Islet of Langerhans (tissue), 1 donor: ENCODE measurements at regions not wholly inside any gene's neighbourhood (a gene's known extent, or its start where the extent isn't known, plus 50 kb on each side); places are given as distances from the start of the nearest gene placed in this dataset.

Experiments
- FAIRE-seq: peaks from one replicate; lab custom pipeline; 2011; peaks lifted over from hg19 to GRCh38; lab: Jason Lieb, UNC

DNA sequence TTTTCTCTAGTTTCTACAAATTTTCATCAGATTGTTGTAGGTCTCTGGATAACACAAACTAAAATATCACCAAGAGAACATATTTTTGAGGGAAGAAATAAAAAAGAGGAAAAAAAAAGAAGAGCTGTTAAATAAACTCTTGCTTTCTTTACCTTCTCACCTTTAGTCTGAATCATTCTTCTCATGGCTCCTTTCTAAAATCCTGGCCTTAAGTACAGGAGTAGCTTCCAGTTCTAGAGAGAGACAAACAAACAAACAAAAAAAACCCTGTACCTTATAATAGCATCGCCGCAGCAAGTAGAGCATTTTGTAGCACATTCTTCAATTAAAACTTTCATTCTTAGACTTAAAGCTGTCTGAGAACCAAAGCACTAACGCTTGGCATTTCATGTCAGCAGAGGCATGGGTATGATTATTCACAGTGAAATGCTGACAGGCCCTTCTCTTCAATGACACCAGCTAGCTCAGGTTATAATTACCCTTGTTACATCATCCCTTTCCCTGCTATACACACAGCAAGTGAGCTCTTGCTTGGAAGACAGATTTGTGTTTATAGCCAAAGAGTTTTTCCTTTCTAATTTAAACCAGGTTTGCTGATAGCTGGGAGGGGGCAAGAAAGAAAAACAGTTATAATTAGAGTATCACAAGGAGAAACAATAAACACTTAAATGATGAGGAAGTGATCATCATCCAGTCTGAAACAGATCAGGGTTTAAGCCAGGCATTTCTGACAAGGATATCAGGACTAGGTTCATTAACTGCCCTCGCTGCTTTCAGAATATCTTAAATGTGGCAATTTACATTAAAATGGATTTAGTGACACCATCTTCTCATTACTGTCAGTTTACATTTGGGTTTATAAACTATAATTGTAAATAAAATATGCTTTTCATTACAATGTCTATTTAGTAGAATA lies 510.9 kb upstream of the ZNF608 start:
- peak; percentile 95 for FAIRE-seq

- FAIRE-seq = no peak
These were observed 511.6 kb upstream of the ZNF608 start for GRCh38 chr5:125257997-125258396.

GRCh38 chr5:125258615-125259014 lies 512.2 kb upstream of the ZNF608 start:
- no peak for FAIRE-seq

DNA sequence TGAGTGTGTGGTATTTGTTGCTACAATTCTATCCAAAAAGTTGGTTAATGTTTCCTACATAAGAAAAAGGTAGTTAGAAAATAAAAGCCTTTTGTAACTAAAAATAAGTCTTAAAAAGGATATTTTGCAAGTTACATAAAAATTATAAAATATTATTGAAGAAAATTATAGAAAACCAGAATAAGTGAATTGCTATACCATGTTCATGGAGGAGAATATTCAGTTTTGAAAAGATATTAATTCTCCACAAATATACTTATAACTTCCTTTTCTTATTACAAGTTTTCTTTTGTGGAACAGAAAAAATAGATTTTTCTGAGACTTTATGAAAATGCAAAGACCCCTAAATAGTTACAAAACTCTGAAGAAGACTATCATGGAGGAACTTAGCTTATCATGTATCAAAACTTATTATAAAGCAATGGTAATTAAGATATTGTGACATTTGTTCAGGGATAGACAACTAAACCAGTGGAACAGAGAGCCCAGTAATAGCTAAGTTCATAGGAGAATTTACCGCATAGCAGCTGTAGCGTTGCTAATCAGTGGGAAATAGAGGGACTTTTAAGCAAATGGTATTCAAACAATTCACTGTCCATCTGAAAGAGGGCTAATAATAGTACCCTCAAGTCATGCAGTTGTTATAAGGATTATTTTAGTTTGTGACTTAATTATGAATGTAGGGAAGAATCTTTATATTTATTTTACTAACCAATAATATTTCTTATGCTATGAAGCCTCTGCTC lies 515.2 kb upstream of the ZNF608 start:
- FAIRE-seq = no peak

GRCh38 chr5:125262782-125263181 lies 516.3 kb upstream of the ZNF608 start:
- FAIRE-seq = no peak

DNA sequence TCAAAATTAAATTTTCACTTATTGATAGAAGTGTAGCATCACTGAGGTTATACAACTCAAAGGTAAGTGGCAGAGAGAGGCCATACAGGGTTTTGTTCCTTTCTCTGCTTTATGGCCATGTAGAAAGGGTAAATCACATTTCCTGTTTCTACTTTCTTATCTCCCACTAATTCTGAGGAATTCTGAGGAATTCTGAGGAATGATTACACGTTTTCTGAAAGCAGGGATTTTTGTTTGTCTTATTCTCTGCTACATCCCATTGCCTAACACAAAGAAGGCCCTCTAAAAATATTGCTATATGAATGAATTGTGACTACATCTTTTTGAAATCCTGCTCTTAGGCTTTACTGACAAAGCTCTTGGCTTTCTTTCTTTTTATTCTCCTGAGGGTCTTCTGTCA lies 516.9 kb upstream of the ZNF608 start:
- no peak for FAIRE-seq

DNA sequence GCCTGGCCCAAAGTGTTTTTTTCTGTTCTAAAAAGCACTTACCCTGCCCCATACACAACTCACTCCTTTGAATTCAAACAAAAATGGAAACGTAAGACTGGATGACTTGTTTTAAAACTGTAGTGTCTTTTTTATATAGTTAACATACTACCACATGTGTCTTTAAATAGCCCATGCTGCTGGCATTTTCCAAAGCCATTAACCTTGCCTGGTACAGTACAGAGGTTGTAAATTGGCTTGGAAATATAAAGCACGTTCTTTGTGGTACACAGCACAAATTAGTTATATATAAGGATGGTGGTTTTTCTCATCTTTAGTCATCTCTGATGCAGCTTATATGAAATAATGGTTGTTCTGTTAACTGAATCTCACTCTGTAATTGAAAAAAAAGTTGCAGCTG lies 519.7 kb upstream of the ZNF608 start:
- FAIRE-seq = no peak

DNA sequence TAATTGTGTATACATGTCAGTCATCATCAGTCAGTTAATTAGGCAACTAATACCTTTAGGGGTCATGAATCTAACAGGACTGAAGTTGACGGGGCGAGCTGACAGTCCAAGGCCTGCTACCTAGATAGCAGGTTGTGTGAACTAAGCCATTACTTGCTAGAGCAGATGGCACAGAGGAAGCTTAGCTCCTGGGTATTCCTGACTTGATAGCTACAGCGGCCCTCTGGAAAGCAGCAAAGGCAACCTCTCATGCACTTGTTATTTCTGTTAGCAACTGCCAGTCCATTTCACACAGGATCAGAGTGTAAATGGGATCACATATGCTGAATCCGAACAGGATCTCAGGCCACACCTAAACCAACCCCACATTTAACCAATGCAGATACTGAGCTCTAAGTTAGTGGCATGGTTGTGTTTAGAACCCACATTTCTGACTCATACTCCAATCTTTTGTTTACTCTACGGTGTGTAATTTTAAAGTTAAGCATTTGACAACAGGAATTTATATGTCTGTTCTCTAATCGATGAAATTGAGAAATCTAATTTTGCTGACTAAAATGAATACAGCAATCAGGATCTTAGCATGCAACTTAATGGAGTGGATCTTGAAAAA lies 521.3 kb upstream of the ZNF608 start:
- no peak for FAIRE-seq

DNA sequence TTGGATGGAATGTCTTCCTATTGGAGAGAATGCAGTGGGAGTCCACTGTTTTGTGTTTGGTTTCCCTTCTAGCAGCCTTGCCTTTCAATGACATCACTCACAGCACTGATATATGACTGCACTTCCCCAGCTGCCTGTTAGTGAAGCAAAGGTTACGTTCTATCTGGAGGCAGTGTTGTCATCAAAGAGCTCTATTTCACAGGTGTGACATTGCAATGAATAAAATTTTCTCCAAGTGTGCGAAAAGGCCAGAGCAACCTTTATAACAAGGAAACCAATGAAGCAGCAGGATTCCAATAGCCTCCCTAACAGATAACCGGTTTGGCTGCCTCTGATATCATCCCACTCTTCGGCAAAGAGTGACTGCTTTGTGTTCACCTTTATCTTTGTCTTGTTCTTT lies 523.5 kb upstream of the ZNF608 start:
- no peak for FAIRE-seq

DNA sequence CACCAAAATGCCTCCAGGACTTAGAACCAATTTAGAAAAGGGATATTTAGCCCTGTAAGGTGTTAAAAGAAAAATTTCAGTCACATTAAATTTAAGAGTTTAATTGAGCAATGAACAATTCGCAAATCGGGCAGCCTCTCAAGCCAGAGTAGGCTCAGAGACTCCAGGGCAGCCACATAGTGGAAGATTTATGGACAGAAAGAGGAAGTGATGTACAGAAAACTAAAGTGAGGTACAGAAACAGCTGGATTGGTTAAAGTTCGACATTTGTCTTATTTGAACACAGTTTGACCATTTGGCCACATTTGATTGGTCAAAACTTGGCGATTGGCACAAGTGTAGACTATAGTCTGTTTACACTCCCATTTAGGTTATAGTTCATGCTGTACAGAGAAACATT lies 525.9 kb upstream of the ZNF608 start:
- FAIRE-seq = no peak

DNA sequence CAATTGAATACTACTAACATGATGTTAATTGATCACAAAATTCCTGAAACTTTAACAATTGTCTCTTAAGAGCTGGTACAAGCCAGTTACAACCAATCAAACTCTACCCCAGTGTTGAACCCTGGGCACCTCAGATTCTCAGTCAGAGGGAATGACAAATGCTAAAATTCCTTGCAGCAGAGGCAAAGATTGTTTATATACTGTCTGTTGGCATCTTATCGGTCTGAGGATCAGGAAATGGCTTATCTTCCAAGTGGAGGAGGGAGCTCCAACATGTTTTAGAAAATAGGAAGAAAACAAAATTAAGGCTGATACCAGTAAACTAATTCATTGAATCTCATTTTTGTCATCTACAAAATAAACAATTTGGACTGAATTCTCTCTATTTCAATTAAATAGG lies 527.8 kb upstream of the ZNF608 start:
- FAIRE-seq = no peak

GRCh38 chr5:125274938-125275724 lies 528.7 kb upstream of the ZNF608 start:
- peak; percentile 93 for FAIRE-seq

DNA sequence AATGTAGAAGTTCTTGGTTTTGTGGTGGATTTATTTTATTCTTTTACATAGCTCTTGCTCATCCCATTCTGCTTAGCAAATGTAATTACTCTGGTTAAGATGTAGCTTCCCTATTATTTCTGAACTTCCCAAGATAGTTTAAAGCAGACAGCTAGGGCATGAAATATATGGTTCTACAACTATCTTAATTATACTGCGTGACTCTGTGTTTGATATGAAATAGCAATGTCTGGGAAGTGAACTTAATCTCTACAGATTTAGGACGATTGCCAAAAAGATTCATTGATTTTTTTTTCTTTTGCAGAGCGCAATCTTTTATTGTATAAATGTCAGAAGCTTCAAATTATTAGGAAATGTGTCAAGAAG lies 529.3 kb upstream of the ZNF608 start:
- FAIRE-seq = no peak

- FAIRE-seq = no peak
These were observed 529.7 kb upstream of the ZNF608 start for GRCh38 chr5:125276096-125276495.

- FAIRE-seq = peak; percentile 65
These were observed 531.2 kb upstream of the ZNF608 start for GRCh38 chr5:125277494-125278154.

DNA sequence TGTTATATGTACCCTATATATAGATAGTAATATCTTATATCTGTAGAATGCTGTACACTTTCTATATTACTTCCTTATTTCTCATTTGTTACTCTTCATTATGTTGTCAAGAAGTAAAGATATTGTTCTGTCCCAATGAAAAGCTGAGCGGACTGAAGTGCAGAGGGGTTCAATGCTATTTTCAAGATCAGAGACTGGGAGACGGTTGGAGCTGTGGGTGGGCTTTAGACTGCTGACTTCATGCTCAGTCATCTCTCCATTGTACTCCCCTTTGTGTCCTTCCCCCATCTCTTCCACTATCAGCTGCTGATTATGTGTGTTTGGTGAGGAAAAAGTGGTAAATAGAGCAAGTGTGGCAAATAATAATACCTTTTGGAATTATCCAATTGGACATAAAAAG lies 532.3 kb upstream of the ZNF608 start:
- no peak for FAIRE-seq

- no peak for FAIRE-seq
These were observed 535.2 kb upstream of the ZNF608 start for GRCh38 chr5:125281667-125282066.

GRCh38 chr5:125283372-125283771 lies 536.9 kb upstream of the ZNF608 start:
- FAIRE-seq = no peak

GRCh38 chr5:125286271-125286670 lies 539.8 kb upstream of the ZNF608 start:
- no peak for FAIRE-seq

DNA sequence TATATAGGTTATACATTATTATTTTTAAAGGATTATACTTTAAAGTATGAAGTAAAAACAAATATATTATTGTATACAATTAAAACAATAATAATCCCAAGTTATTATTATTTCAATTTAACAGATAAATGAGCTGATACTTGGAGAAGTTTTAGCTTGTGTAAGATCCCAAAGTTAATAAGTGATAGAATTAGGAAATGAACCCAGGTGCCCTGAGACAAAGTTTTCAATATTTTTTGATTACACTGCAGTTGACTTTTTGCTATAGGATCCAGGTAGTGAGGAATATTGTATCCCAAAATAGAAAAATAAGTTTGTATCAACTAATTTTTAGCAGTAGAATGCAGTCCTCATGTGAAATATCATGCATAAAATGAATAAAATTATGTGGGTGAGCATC lies 543.2 kb upstream of the ZNF608 start:
- FAIRE-seq = no peak

GRCh38 chr5:125290935-125291334 lies 544.5 kb upstream of the ZNF608 start:
- no peak for FAIRE-seq

DNA sequence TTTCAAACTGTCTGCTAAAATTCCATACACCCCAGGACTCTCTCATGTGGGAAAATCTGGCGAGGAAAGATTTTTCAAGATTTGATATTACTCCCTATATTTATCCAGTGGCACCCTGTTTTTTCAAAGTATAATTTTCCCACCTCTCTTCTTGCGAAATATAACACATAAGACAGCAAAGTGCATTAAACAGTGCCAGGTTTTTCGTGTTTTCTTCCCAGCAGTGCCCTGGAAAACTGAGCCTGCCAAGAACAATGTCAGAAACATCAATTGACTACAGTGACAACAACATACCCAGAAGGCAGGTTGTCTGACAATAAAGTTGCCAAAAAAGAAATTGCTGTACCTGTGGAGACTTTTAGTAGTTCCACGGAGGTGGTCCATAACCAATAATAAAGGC lies 545.0 kb upstream of the ZNF608 start:
- no peak for FAIRE-seq
